ENCODE measurements at regions not wholly inside any gene's neighbourhood (a gene's known extent, or its start where the extent isn't known, plus 50 kb on each side); places are given as distances from the start of the nearest gene placed in this dataset.

- no peak for TF ChIP-seq CTCF (IDR thresholded peaks at IDR 0.05; ENCODE audit: insufficient read depth, low read length, poor library complexity, severe bottlenecking)
- no peak for TF ChIP-seq EZH2phosphoT487 (conservative IDR thresholded peaks at IDR 0.05; ENCODE audit: low read length)
Observed at GRCh38 chr22:48361099-48361639, 1466.5 kb downstream of the BRD1 start.
